Muscle of leg (tissue), 3 donors: ENCODE measurements at regions not wholly inside any gene's neighbourhood (a gene's known extent, or its start where the extent isn't known, plus 50 kb on each side); places are given as distances from the start of the nearest gene placed in this dataset.

ENCODE experiments used
- DNase-seq: peaks from one replicate; pipeline ENCODE4 v3.0.0; 2013
- H3K27ac ChIP-seq: one replicate; pipeline ENCODE4 v1.5.1; 2013; ENCODE audit warnings: mild to moderate bottlenecking, low read length, control low read depth
- H3K27me3 ChIP-seq: one replicate; pipeline ENCODE4 v1.6.1; 2013; ENCODE audit warnings: low read length; ENCODE audit not compliant: control insufficient read depth, insufficient read depth
- H3K36me3 ChIP-seq: one replicate; pipeline ENCODE4 v1.6.1; 2013; ENCODE audit warnings: low read length; ENCODE audit not compliant: control insufficient read depth, insufficient read depth
- H3K4me1 ChIP-seq: one replicate; pipeline ENCODE4 v1.6.1; 2013; ENCODE audit warnings: low read length; ENCODE audit not compliant: control insufficient read depth, insufficient read depth
- H3K4me3 ChIP-seq: one replicate; pipeline ENCODE4 v1.5.1; 2013; ENCODE audit warnings: low read length, control low read depth
- H3K9me3 ChIP-seq: replicated peaks from 2 replicates; pipeline ENCODE4 v1.6.1; 2013; ENCODE audit warnings: low read depth, low read length; ENCODE audit not compliant: control insufficient read depth
- WGBS: methylation state at CpG from one replicate; pipeline ENCODE4 v1.1.5; 2013; ENCODE audit warnings: missing lambda C conversion rate; ENCODE audit not compliant: insufficient coverage; 5-methylcytosine and 5-hydroxymethylcytosine counted together

GRCh38 chr16:75780669-75781068 is 54.4 kb upstream of the CPHXL start:
- Histone ChIP-seq H3K4me1 (no peaks in the 10 kb centered on the region), H3K36me3 (no peaks in the 10 kb centered on the region), H3K27ac (no peak overlapping the region), H3K9me3 (no peaks in the 10 kb centered on the region), H3K27me3 (no peaks in the 10 kb centered on the region), H3K4me3 (no peak overlapping the region)
- DNase-seq = no peak
- no CpG with 5 or more reads among the region's 1 CpG for WGBS

- no peaks in the 10 kb centered on the region for H3K4me1 ChIP-seq
- no peak overlapping the region for H3K27ac ChIP-seq
- H3K27me3 ChIP-seq = no peaks in the 10 kb centered on the region
- 80% methylated on average over 1 of the region's 5 CpGs for WGBS
- H3K4me3 ChIP-seq = no peak overlapping the region
- DNase-seq = no peak
- H3K36me3 ChIP-seq = no peaks in the 10 kb centered on the region
- H3K9me3 ChIP-seq = no peaks in the 10 kb centered on the region
These were observed 55.5 kb upstream of the CPHXL start for GRCh38 chr16:75781683-75782343.

- Histone ChIP-seq H3K4me1 (no peaks in the 10 kb centered on the region), H3K4me3 (no peak overlapping the region), H3K27ac (no peak overlapping the region), H3K36me3 (no peaks in the 10 kb centered on the region), H3K27me3 (no peaks in the 10 kb centered on the region), H3K9me3 (no peaks in the 10 kb centered on the region)
- no CpG with 5 or more reads among the region's 1 CpG for WGBS
- DNase-seq = peak; percentile 50
These were observed 61.1 kb upstream of the CPHXL start for GRCh38 chr16:75787440-75787839.

GRCh38 chr16:75789237-75789636 is 62.9 kb upstream of the CPHXL start:
- peak; percentile 75 for DNase-seq
- Histone ChIP-seq H3K9me3 (no peaks in the 10 kb centered on the region), H3K4me1 (no peaks in the 10 kb centered on the region), H3K27ac (no peak overlapping the region), H3K4me3 (no peak overlapping the region), H3K27me3 (no peaks in the 10 kb centered on the region), H3K36me3 (no peaks in the 10 kb centered on the region)
- WGBS = 20% methylated on average over 1 of the region's 4 CpGs

- Histone ChIP-seq H3K27ac (no peak overlapping the region), H3K36me3 (no peaks in the 10 kb centered on the region), H3K4me1 (no peaks in the 10 kb centered on the region), H3K4me3 (no peak overlapping the region), H3K27me3 (no peaks in the 10 kb centered on the region), H3K9me3 (no peaks in the 10 kb centered on the region)
- DNase-seq = no peak
- WGBS = 100% methylated on average over 1 of the region's 7 CpGs
These were observed 66.6 kb upstream of the CPHXL start for GRCh38 chr16:75792771-75793492.

- Histone ChIP-seq H3K27ac (no peak overlapping the region), H3K4me1 (no peaks in the 10 kb centered on the region), H3K9me3 (no peaks in the 10 kb centered on the region), H3K27me3 (no peaks in the 10 kb centered on the region), H3K4me3 (no peak overlapping the region), H3K36me3 (no peaks in the 10 kb centered on the region)
- no CpG with 5 or more reads among the region's 4 CpGs for WGBS
- no peak for DNase-seq
These were observed 67.4 kb upstream of the CPHXL start for GRCh38 chr16:75793641-75794040.

- DNase-seq = peak; percentile 26
- H3K27ac ChIP-seq = no peak overlapping the region
- H3K4me1 ChIP-seq = no peaks in the 10 kb centered on the region
- H3K27me3 ChIP-seq = no peaks in the 10 kb centered on the region
- no peaks in the 10 kb centered on the region for H3K9me3 ChIP-seq
- WGBS = no CpG with 5 or more reads among the region's 4 CpGs
- no peaks in the 10 kb centered on the region for H3K36me3 ChIP-seq
- H3K4me3 ChIP-seq = no peak overlapping the region
These were observed 68.1 kb upstream of the CPHXL start for GRCh38 chr16:75794426-75794825.

GRCh38 chr16:75798714-75799113 is 72.4 kb upstream of the CPHXL start:
- Histone ChIP-seq H3K4me3 (no peak overlapping the region), H3K36me3 (no peaks in the 10 kb centered on the region), H3K9me3 (no peaks in the 10 kb centered on the region), H3K27me3 (no peaks in the 10 kb centered on the region), H3K4me1 (no peaks in the 10 kb centered on the region), H3K27ac (no peak overlapping the region)
- no CpG with 5 or more reads among the region's 4 CpGs for WGBS
- DNase-seq = peak; percentile 58

- Histone ChIP-seq H3K27me3 (no peaks in the 10 kb centered on the region), H3K4me1 (no peaks in the 10 kb centered on the region), H3K4me3 (no peak overlapping the region), H3K9me3 (no peaks in the 10 kb centered on the region), H3K36me3 (no peaks in the 10 kb centered on the region), H3K27ac (no peak overlapping the region)
- no peak for DNase-seq
- no CpG with 5 or more reads among the region's 3 CpGs for WGBS
These were observed 75.0 kb upstream of the CPHXL start for GRCh38 chr16:75801307-75801706.

- H3K36me3 ChIP-seq = no peaks in the 10 kb centered on the region
- no CpG with 5 or more reads among the region's 1 CpG for WGBS
- H3K4me3 ChIP-seq = no peak overlapping the region
- H3K27me3 ChIP-seq = no peaks in the 10 kb centered on the region
- no peak overlapping the region for H3K27ac ChIP-seq
- H3K4me1 ChIP-seq = no peaks in the 10 kb centered on the region
- no peaks in the 10 kb centered on the region for H3K9me3 ChIP-seq
- no peak for DNase-seq
These were observed 77.5 kb upstream of the CPHXL start for GRCh38 chr16:75803753-75804152.
